ENCODE measurements at regions not wholly inside any gene's neighbourhood (a gene's known extent, or its start where the extent isn't known, plus 50 kb on each side); places are given as distances from the start of the nearest gene placed in this dataset.
A peak's percentile ranks its signal among the peaks of the same experiment; 100 is the strongest.

GRCh38 chr5:9895302-9895645, 265.1 kb upstream of the TAS2R1 start:
- peak; percentile 17 for TF ChIP-seq CTCF (IDR thresholded peaks at IDR 0.05; ENCODE audit: poor library complexity, severe bottlenecking)
- TF ChIP-seq, protein P1, sequence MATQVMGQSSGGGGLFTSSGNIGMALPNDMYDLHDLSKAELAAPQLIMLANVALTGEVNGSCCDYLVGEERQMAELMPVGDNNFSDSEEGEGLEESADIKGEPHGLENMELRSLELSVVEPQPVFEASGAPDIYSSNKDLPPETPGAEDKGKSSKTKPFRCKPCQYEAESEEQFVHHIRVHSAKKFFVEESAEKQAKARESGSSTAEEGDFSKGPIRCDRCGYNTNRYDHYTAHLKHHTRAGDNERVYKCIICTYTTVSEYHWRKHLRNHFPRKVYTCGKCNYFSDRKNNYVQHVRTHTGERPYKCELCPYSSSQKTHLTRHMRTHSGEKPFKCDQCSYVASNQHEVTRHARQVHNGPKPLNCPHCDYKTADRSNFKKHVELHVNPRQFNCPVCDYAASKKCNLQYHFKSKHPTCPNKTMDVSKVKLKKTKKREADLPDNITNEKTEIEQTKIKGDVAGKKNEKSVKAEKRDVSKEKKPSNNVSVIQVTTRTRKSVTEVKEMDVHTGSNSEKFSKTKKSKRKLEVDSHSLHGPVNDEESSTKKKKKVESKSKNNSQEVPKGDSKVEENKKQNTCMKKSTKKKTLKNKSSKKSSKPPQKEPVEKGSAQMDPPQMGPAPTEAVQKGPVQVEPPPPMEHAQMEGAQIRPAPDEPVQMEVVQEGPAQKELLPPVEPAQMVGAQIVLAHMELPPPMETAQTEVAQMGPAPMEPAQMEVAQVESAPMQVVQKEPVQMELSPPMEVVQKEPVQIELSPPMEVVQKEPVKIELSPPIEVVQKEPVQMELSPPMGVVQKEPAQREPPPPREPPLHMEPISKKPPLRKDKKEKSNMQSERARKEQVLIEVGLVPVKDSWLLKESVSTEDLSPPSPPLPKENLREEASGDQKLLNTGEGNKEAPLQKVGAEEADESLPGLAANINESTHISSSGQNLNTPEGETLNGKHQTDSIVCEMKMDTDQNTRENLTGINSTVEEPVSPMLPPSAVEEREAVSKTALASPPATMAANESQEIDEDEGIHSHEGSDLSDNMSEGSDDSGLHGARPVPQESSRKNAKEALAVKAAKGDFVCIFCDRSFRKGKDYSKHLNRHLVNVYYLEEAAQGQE (IDR thresholded peaks at IDR 0.05; ENCODE audit: borderline replicate concordance), result no peak
- TF ChIP-seq EZH2 (IDR thresholded peaks at IDR 0.05; ENCODE audit: borderline replicate concordance, insufficient read depth, low read length, poor library complexity, severe bottlenecking), result no peak
- no peak for TF ChIP-seq MXI1 (conservative IDR thresholded peaks at IDR 0.05; ENCODE audit: poor library complexity, severe bottlenecking)
- peak; percentile 28 for TF ChIP-seq SMC3 (conservative IDR thresholded peaks at IDR 0.05; ENCODE audit: poor library complexity)
- no peak for TF ChIP-seq TAF1 (IDR thresholded peaks at IDR 0.05; ENCODE audit: low read depth)
- TF ChIP-seq EP300 (conservative IDR thresholded peaks at IDR 0.05; ENCODE audit: poor library complexity, severe bottlenecking), result no peak
- no peak for TF ChIP-seq RAD21 (conservative IDR thresholded peaks at IDR 0.05)
- peak; percentile 58 for TF ChIP-seq POLR2AphosphoS5 (IDR thresholded peaks at IDR 0.05)

Measured in neural cell (in vitro differentiated cells).